H9 (cell line): ENCODE measurements at regions not wholly inside any gene's neighbourhood (a gene's known extent, or its start where the extent isn't known, plus 50 kb on each side); places are given as distances from the start of the nearest gene placed in this dataset.

ENCODE experiments used
- DNase-seq: peaks from one replicate; pipeline ENCODE4 v3.0.0-alpha.2; 2017
- H2AFZ ChIP-seq: one replicate; pipeline ENCODE4 v1.6.1; 2013; ENCODE audit warnings: mild to moderate bottlenecking, low read length, control low read depth, moderate library complexity
- H2AK5ac ChIP-seq: 2 replicates; pipeline ENCODE4 v1.6.1; 2013; ENCODE audit warnings: low read length, control low read depth, mixed read lengths; ENCODE audit not compliant: insufficient read length
- H2BK120ac ChIP-seq: one replicate; pipeline ENCODE4 v1.6.1; 2013; ENCODE audit warnings: low read depth, mild to moderate bottlenecking, low read length, control low read depth, inconsistent platforms; ENCODE audit not compliant: poor library complexity, severe bottlenecking
- H2BK12ac ChIP-seq: 2 replicates; pipeline ENCODE4 v1.6.1; 2013; ENCODE audit warnings: low read length, control low read depth, mixed read lengths, low read depth; ENCODE audit not compliant: insufficient read length
- H2BK15ac ChIP-seq: 2 replicates; pipeline ENCODE4 v1.6.1; 2013; ENCODE audit warnings: low read depth, low read length, control low read depth
- H2BK20ac ChIP-seq: one replicate; pipeline ENCODE4 v1.6.1; 2013; ENCODE audit warnings: low read depth, mild to moderate bottlenecking, low read length, control low read depth, inconsistent platforms; ENCODE audit not compliant: poor library complexity, severe bottlenecking
- H2BK5ac ChIP-seq: 2 replicates; pipeline ENCODE4 v1.6.1; 2013; ENCODE audit warnings: low read length, control low read depth, mixed read lengths; ENCODE audit not compliant: insufficient read length
- H3K14ac ChIP-seq: 2 replicates; pipeline ENCODE4 v1.6.1; 2013; ENCODE audit warnings: low read length, control low read depth; ENCODE audit not compliant: insufficient read depth
- H3K18ac ChIP-seq: 2 replicates; pipeline ENCODE4 v1.6.1; 2013; ENCODE audit warnings: low read depth, mild to moderate bottlenecking, mixed read lengths, low read length, control low read depth; ENCODE audit not compliant: insufficient read length
- H3K23ac ChIP-seq: 2 replicates; pipeline ENCODE4 v1.6.1; 2013; ENCODE audit warnings: low read length, control low read depth, mixed read lengths, low read depth; ENCODE audit not compliant: insufficient read length
- H3K23me2 ChIP-seq: 2 replicates; pipeline ENCODE4 v1.6.1; 2013; ENCODE audit warnings: low read depth, mild to moderate bottlenecking, mixed read lengths, low read length, control low read depth; ENCODE audit not compliant: insufficient read length, poor library complexity, severe bottlenecking
- H3K27ac ChIP-seq: 2 replicates; pipeline ENCODE4 v1.5.1; 2013; ENCODE audit warnings: low read length, control low read depth, mixed read lengths, low read depth; ENCODE audit not compliant: insufficient read length
- H3K27me3 ChIP-seq: 2 replicates; pipeline ENCODE4 v1.6.1; 2013; ENCODE audit warnings: low read length, control low read depth, inconsistent platforms; ENCODE audit not compliant: insufficient read depth
- H3K4ac ChIP-seq: 2 replicates; pipeline ENCODE4 v1.6.1; 2013; ENCODE audit warnings: low read depth, mild to moderate bottlenecking, control low read depth, inconsistent platforms, low read length, moderate library complexity
- H3K4me1 ChIP-seq: 2 replicates; pipeline ENCODE4 v1.6.1; 2013; ENCODE audit warnings: low read length, control low read depth, inconsistent platforms; ENCODE audit not compliant: insufficient read depth
- H3K4me2 ChIP-seq: 2 replicates; pipeline ENCODE4 v1.6.1; 2013; ENCODE audit warnings: low read length, control low read depth, mixed read lengths; ENCODE audit not compliant: insufficient read length, insufficient read depth
- H3K56ac ChIP-seq: 2 replicates; pipeline ENCODE4 v1.6.1; 2013; ENCODE audit warnings: low read depth, mild to moderate bottlenecking, mixed read lengths, low read length, control low read depth; ENCODE audit not compliant: insufficient read length
- H3K79me1 ChIP-seq: 2 replicates; pipeline ENCODE4 v1.6.1; 2013; ENCODE audit warnings: low read depth, mild to moderate bottlenecking, moderate library complexity, low read length, control low read depth, inconsistent platforms; ENCODE audit not compliant: insufficient read depth, poor library complexity, severe bottlenecking
- H3K79me2 ChIP-seq: 2 replicates; pipeline ENCODE4 v1.6.1; 2013; ENCODE audit warnings: low read length, control low read depth, inconsistent platforms; ENCODE audit not compliant: insufficient read depth
- H3K9ac ChIP-seq: 2 replicates; pipeline ENCODE4 v1.6.1; 2013; ENCODE audit warnings: low read length, control low read depth, mixed read lengths; ENCODE audit not compliant: insufficient read length; ENCODE audit errors: extremely low read depth
- H3K9me3 ChIP-seq: one replicate; pipeline ENCODE4 v1.6.1; 2013; ENCODE audit warnings: low read depth, low read length, inconsistent platforms; ENCODE audit not compliant: control insufficient read depth
- H3T11ph ChIP-seq: one replicate; pipeline ENCODE4 v1.6.1; 2013; ENCODE audit warnings: mild to moderate bottlenecking, low read length, control low read depth, inconsistent platforms
- H4K20me1 ChIP-seq: one replicate; pipeline ENCODE4 v1.6.1; 2013; ENCODE audit not compliant: control insufficient read depth, insufficient read length, insufficient read depth
- H4K5ac ChIP-seq: 2 replicates; pipeline ENCODE4 v1.6.1; 2013; ENCODE audit warnings: low read depth, mild to moderate bottlenecking, mixed read lengths, low read length, control low read depth; ENCODE audit not compliant: insufficient read length
- H4K8ac ChIP-seq: replicated peaks from 2 replicates; pipeline ENCODE4 v1.6.1; 2013; ENCODE audit warnings: low read length, control low read depth, mixed read lengths, low read depth; ENCODE audit not compliant: insufficient read length
- H4K91ac ChIP-seq: 2 replicates; pipeline ENCODE4 v1.6.1; 2013; ENCODE audit warnings: low read depth, mild to moderate bottlenecking, moderate library complexity, mixed read lengths, low read length, control low read depth; ENCODE audit not compliant: insufficient read length
- H3K27ac Mint-ChIP-seq, 3 experiments: 2 replicates in 2 of 3; 3 replicates in 1 of 3; pipeline ENCODE4 v1.8.0; 2020 to 2021; ENCODE audit warnings: mixed read lengths in 3 of 3, mild to moderate bottlenecking in 1 of 3, moderate library complexity in 1 of 3
- H3K27me3 Mint-ChIP-seq: 2 replicates; pipeline ENCODE4 v1.8.0; 2021; ENCODE audit warnings: low read depth, mild to moderate bottlenecking, moderate library complexity, mixed read lengths
- H3K36me3 Mint-ChIP-seq, 3 experiments: 2 replicates in 2 of 3; 3 replicates in 1 of 3; pipeline ENCODE4 v1.8.0; 2020 to 2021; ENCODE audit warnings: low read depth in 3 of 3, mixed read lengths in 3 of 3; ENCODE audit not compliant: insufficient read depth in 1 of 3
- H3K4me1 Mint-ChIP-seq, 2 experiments: 2 replicates each; pipeline ENCODE4 v1.8.0; 2020; ENCODE audit warnings: mixed read lengths in 2 of 2
- H3K4me3 Mint-ChIP-seq, 2 experiments: 2 replicates in 1 of 2; 3 replicates in 1 of 2; pipeline ENCODE4 v1.8.0; 2020 to 2021; ENCODE audit warnings: mild to moderate bottlenecking in 2 of 2, mixed read lengths in 2 of 2, moderate library complexity in 1 of 2
- H3K9me3 Mint-ChIP-seq, 2 experiments: 2 replicates in 1 of 2; 3 replicates in 1 of 2; pipeline ENCODE4 v1.8.0; 2020; ENCODE audit warnings: mild to moderate bottlenecking in 2 of 2, mixed read lengths in 2 of 2, moderate library complexity in 1 of 2
- WGBS: extraction: QIAGEN DNeasy Blood & Tissue Kit; methylation state at CpG from one replicate; pipeline ENCODE4 v1.1.7; 2013; ENCODE audit warnings: missing lambda C conversion rate, low lambda C conversion rate, mixed read lengths; ENCODE audit not compliant: insufficient read length; ENCODE audit errors: extremely low coverage; 5-methylcytosine and 5-hydroxymethylcytosine counted together
- TF ChIP-seq, protein P1 (sequence below): fragments of 200-600 bp; sonication (generic); conservative IDR thresholded peaks from 3 replicates; pipeline ENCODE4 v1.8.0; 2021; ENCODE audit warnings: antibody characterized with exemption, mild to moderate bottlenecking

DNA sequence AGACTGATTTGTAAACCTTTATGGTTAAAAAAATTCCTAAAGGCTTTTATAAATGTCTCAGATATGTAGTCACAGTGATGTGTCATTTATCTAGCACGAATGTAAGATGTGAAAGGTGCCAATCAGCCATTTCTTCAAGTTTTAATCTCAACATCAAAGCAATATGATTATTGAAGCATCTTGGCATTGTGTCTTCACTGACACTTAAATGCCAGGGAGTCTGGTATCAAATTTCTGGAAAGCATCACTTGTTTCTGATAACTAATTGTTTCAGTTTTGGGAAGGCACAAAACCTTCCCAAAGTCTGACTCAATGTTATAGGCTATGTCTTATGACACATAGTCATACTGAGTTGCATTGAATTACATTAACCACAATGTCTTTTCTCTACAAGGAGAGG is 492.0 kb upstream of the CNTNAP2 start:
- no peak overlapping the region for H2BK20ac ChIP-seq
- no peak overlapping the region for H2BK15ac ChIP-seq
- H2AFZ ChIP-seq, result no peak overlapping the region
- no peak overlapping the region for H2AK5ac ChIP-seq
- no peaks in the 10 kb centered on the region for H3K4me1 Mint-ChIP-seq
- no peak overlapping the region for H4K91ac ChIP-seq
- no peak for DNase-seq
- H3K79me1 ChIP-seq, result no peaks in the 10 kb centered on the region
- H3K9me3 ChIP-seq, result no peaks in the 10 kb centered on the region
- H3K79me2 ChIP-seq, result no peaks in the 10 kb centered on the region
- H4K5ac ChIP-seq, result no peak overlapping the region
- H3K23me2 ChIP-seq, result no peaks in the 10 kb centered on the region
- H2BK120ac ChIP-seq, result no peak overlapping the region
- no peaks in the 10 kb centered on the region for H3K27me3 ChIP-seq
- no peak overlapping the region for H3K23ac ChIP-seq
- no peak overlapping the region for H3K9ac ChIP-seq
- H3K27ac Mint-ChIP-seq, result no peak overlapping the region
- no peak overlapping the region for H3K4me3 Mint-ChIP-seq
- H3K36me3 Mint-ChIP-seq, result no peaks in the 10 kb centered on the region
- H3K14ac ChIP-seq, result no peak overlapping the region
- WGBS, result no CpG with 5 or more reads among the region's 1 CpG
- no peak overlapping the region for H3K56ac ChIP-seq
- H3K4me1 ChIP-seq, result no peaks in the 10 kb centered on the region
- no peak overlapping the region for H4K8ac ChIP-seq
- H4K20me1 ChIP-seq, result no peaks in the 10 kb centered on the region
- no peak overlapping the region for H2BK12ac ChIP-seq
- H3K27ac ChIP-seq, result no peak overlapping the region
- no peak overlapping the region for H3K18ac ChIP-seq
- H3K4ac ChIP-seq, result no peak overlapping the region
- no peak overlapping the region for H3K4me2 ChIP-seq
- no peaks in the 10 kb centered on the region for H3K9me3 Mint-ChIP-seq
- no peak overlapping the region for H3T11ph ChIP-seq
- no peak overlapping the region for H2BK5ac ChIP-seq
- H3K27me3 Mint-ChIP-seq, result no peaks in the 10 kb centered on the region
- TF ChIP-seq, protein P1, sequence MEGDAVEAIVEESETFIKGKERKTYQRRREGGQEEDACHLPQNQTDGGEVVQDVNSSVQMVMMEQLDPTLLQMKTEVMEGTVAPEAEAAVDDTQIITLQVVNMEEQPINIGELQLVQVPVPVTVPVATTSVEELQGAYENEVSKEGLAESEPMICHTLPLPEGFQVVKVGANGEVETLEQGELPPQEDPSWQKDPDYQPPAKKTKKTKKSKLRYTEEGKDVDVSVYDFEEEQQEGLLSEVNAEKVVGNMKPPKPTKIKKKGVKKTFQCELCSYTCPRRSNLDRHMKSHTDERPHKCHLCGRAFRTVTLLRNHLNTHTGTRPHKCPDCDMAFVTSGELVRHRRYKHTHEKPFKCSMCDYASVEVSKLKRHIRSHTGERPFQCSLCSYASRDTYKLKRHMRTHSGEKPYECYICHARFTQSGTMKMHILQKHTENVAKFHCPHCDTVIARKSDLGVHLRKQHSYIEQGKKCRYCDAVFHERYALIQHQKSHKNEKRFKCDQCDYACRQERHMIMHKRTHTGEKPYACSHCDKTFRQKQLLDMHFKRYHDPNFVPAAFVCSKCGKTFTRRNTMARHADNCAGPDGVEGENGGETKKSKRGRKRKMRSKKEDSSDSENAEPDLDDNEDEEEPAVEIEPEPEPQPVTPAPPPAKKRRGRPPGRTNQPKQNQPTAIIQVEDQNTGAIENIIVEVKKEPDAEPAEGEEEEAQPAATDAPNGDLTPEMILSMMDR, result no peak
